H1 (cell line): ENCODE measurements at regions not wholly inside any gene's neighbourhood (a gene's known extent, or its start where the extent isn't known, plus 50 kb on each side); places are given as distances from the start of the nearest gene placed in this dataset.

Experiments used
- CTCF ChIA-PET: fragments of 300-600 bp; sonication (Branson Sonifier 250); formaldehyde crosslinking; loops from one replicate; lab custom pipeline; 2021; ENCODE audit not compliant: partially characterized antibody; lab: Charles Lee
- POLR2A ChIA-PET: fragments of 300-600 bp; sonication (Branson Sonifier 250); formaldehyde crosslinking; loops from one replicate; lab custom pipeline; 2021; ENCODE audit warnings: inconsistent platforms; ENCODE audit not compliant: partially characterized antibody; lab: Charles Lee
- DNase-seq, 2 experiments: peaks; one replicate each; pipeline versions ENCODE4 v3.0.0 to v3.0.0-alpha.2; 2010 to 2022; ENCODE audit warnings: low spot score in 2 of 2, low read depth in 1 of 2, mixed read lengths in 1 of 2
- FAIRE-seq: peaks from 2 replicates; lab custom pipeline; 2011; peaks lifted over from hg19 to GRCh38; lab: Jason Lieb, UNC
- H2AFZ ChIP-seq: 2 replicates; pipeline ENCODE4 v1.8.1; 2012; ENCODE audit warnings: low read length, inconsistent platforms
- H2AK5ac ChIP-seq: 2 replicates; pipeline ENCODE4 v1.6.1; 2013; ENCODE audit warnings: low read depth, low read length
- H2BK120ac ChIP-seq: replicated peaks from 2 replicates; pipeline ENCODE3; 2013; ENCODE audit warnings: low read depth, low read length, inconsistent platforms
- H2BK12ac ChIP-seq: 2 replicates; pipeline ENCODE4 v1.6.1; 2013; ENCODE audit warnings: low read depth, low read length
- H2BK15ac ChIP-seq: 2 replicates; pipeline ENCODE4 v1.6.1; 2013; ENCODE audit warnings: low read length
- H2BK20ac ChIP-seq: 2 replicates; pipeline ENCODE4 v1.6.1; 2013; ENCODE audit warnings: low read length
- H2BK5ac ChIP-seq: 2 replicates; pipeline ENCODE4 v1.6.1; 2013; ENCODE audit warnings: low read depth, low read length
- H3K14ac ChIP-seq: 2 replicates; pipeline ENCODE4 v1.6.1; 2013; ENCODE audit warnings: inconsistent platforms; ENCODE audit not compliant: insufficient read length
- H3K18ac ChIP-seq: 2 replicates; pipeline ENCODE4 v1.6.1; 2013; ENCODE audit warnings: low read length; ENCODE audit errors: extremely low read depth
- H3K23ac ChIP-seq: 2 replicates; pipeline ENCODE4 v1.6.1; 2013; ENCODE audit warnings: inconsistent platforms; ENCODE audit not compliant: insufficient read length
- H3K23me2 ChIP-seq: 2 replicates; pipeline ENCODE4 v1.6.1; 2013; ENCODE audit warnings: low read depth, low read length
- H3K27ac ChIP-seq: 2 replicates; pipeline ENCODE4 v1.6.1; 2011; ENCODE audit warnings: low read depth, low read length, inconsistent platforms
- H3K27me3 ChIP-seq, 4 experiments: replicated peaks in 1 of 4; 1 replicate in 1 of 4; 2 replicates in 3 of 4; pipeline versions ENCODE4 v1.6.1 to v1.8.1; 2011 to 2013; ENCODE audit warnings: low read length in 3 of 4, mild to moderate bottlenecking in 3 of 4, inconsistent platforms in 2 of 4, mixed read lengths in 2 of 4, moderate library complexity in 1 of 4; ENCODE audit not compliant: control insufficient read depth in 3 of 4, insufficient read depth in 3 of 4; ENCODE audit errors: extremely low read depth in 1 of 4
- H3K36me3 ChIP-seq, 4 experiments: 2 replicates each; pipeline versions ENCODE4 v1.6.1 to v1.8.1; 2011 to 2013; ENCODE audit warnings: mild to moderate bottlenecking in 4 of 4, low read length in 3 of 4, moderate library complexity in 2 of 4, control low read depth in 1 of 4, inconsistent platforms in 1 of 4; ENCODE audit not compliant: insufficient read depth in 4 of 4, control insufficient read depth in 2 of 4
- H3K4ac ChIP-seq: replicated peaks from 2 replicates; pipeline ENCODE3; 2013; ENCODE audit warnings: low read length, low read depth, mixed read lengths, inconsistent platforms; ENCODE audit not compliant: insufficient read length
- H3K4me1 ChIP-seq, 4 experiments: replicated peaks in 1 of 4; 1 replicate in 1 of 4; 2 replicates in 3 of 4; pipeline versions ENCODE4 v1.6.1 to v1.8.1; 2011 to 2013; ENCODE audit warnings: low read length in 3 of 4, inconsistent platforms in 2 of 4, mixed read lengths in 1 of 4; ENCODE audit not compliant: insufficient read depth in 4 of 4, control insufficient read depth in 3 of 4
- H3K4me2 ChIP-seq, 2 experiments: 2 replicates each; pipeline versions ENCODE4 v1.6.1 to v1.8.1; 2011 to 2013; ENCODE audit warnings: low read depth in 2 of 2, low read length in 2 of 2, control low read depth in 1 of 2, inconsistent platforms in 1 of 2, mild to moderate bottlenecking in 1 of 2; ENCODE audit not compliant: insufficient read depth in 1 of 2
- H3K4me3 ChIP-seq, 4 experiments: fragments of 200-600, 300-600 bp in 1 of 4; sonication (generic), shearing (Covaris generic), sonication (Bioruptor Twin) in 1 of 4; 2 replicates each; pipeline versions ENCODE4 v1.5.1 to v1.8.1; 2011 to 2016; ENCODE audit warnings: low read length in 4 of 4, low read depth in 3 of 4, control low read depth in 2 of 4, inconsistent platforms in 2 of 4, mild to moderate bottlenecking in 2 of 4, mixed read lengths in 1 of 4, moderate library complexity in 1 of 4; ENCODE audit not compliant: insufficient read depth in 2 of 4; ENCODE audit errors: extremely low read depth in 1 of 4
- H3K56ac ChIP-seq: replicated peaks from 2 replicates; pipeline ENCODE3; 2013; ENCODE audit warnings: low read depth, mild to moderate bottlenecking, mixed read lengths, low read length, inconsistent platforms; ENCODE audit not compliant: insufficient read length
- H3K79me1 ChIP-seq: 2 replicates; pipeline ENCODE4 v1.6.1; 2013; ENCODE audit warnings: low read depth, low read length, control low read depth
- H3K79me2 ChIP-seq, 2 experiments: 2 replicates each; pipeline versions ENCODE4 v1.6.1 to v1.8.1; 2012 to 2013; ENCODE audit warnings: low read length in 2 of 2, mild to moderate bottlenecking in 2 of 2, inconsistent platforms in 1 of 2; ENCODE audit not compliant: insufficient read depth in 2 of 2, control insufficient read depth in 1 of 2
- H3K9ac ChIP-seq, 4 experiments: replicated peaks in 1 of 4; 1 replicate in 1 of 4; 2 replicates in 3 of 4; pipeline versions ENCODE4 v1.6.1 to v1.8.1; 2011 to 2013; ENCODE audit warnings: low read depth in 3 of 4, low read length in 3 of 4, control low read depth in 2 of 4, mild to moderate bottlenecking in 2 of 4, moderate library complexity in 2 of 4, inconsistent platforms in 1 of 4; ENCODE audit errors: extremely low read depth in 1 of 4
- H3K9me3 ChIP-seq, 2 experiments: 2 replicates each; pipeline versions ENCODE4 v1.6.1 to v1.8.1; 2012 to 2013; ENCODE audit warnings: mild to moderate bottlenecking in 2 of 2, moderate library complexity in 2 of 2, control low read depth in 1 of 2, inconsistent platforms in 1 of 2, low read depth in 1 of 2, low read length in 1 of 2, mixed read lengths in 1 of 2; ENCODE audit not compliant: insufficient read depth in 2 of 2
- H4K20me1 ChIP-seq, 2 experiments: replicated peaks in 1 of 2; 2 replicates each; pipeline versions ENCODE3 to v1.8.1; 2011 to 2013; ENCODE audit warnings: inconsistent platforms in 2 of 2, low read length in 2 of 2, mild to moderate bottlenecking in 1 of 2; ENCODE audit not compliant: insufficient read depth in 2 of 2, control insufficient read depth in 1 of 2
- H4K5ac ChIP-seq: 2 replicates; pipeline ENCODE4 v1.6.1; 2013; ENCODE audit warnings: low read length, low read depth, mixed read lengths, inconsistent platforms; ENCODE audit not compliant: insufficient read length
- H4K8ac ChIP-seq: 2 replicates; pipeline ENCODE4 v1.8.0; 2013; ENCODE audit warnings: mild to moderate bottlenecking, moderate library complexity, low read length, inconsistent platforms; ENCODE audit not compliant: insufficient read depth; ENCODE audit errors: extremely low read depth
- H4K91ac ChIP-seq: replicated peaks from 2 replicates; pipeline ENCODE3; 2013; ENCODE audit warnings: low read length, mixed read lengths, inconsistent platforms; ENCODE audit not compliant: insufficient read length
- BCL11A ChIP-seq, 2 experiments: IDR thresholded peaks; one replicate each; pipeline ENCODE4 v1.6.1; 2011; ENCODE audit warnings: low read depth in 2 of 2, low read length in 2 of 2, mild to moderate bottlenecking in 2 of 2
- BRCA1 ChIP-seq: IDR thresholded peaks from 2 replicates; pipeline ENCODE4 v1.6.1; 2012; ENCODE audit warnings: low read depth, low read length, improper control_type of control experiment
- CHD2 ChIP-seq: IDR thresholded peaks from 2 replicates; pipeline ENCODE4 v1.6.1; 2012; ENCODE audit warnings: low read length, improper control_type of control experiment
- CTBP2 ChIP-seq: IDR thresholded peaks from 2 replicates; pipeline ENCODE4 v1.7.0; 2011; ENCODE audit warnings: borderline replicate concordance, mild to moderate bottlenecking, moderate library complexity, mixed read lengths, low read length; ENCODE audit not compliant: insufficient read depth, insufficient read length
- EP300 ChIP-seq, 2 experiments: IDR thresholded peaks; 1 replicate in 1 of 2; 2 replicates in 1 of 2; pipeline ENCODE4 v1.6.1; 2011 to 2012; ENCODE audit warnings: low read depth in 2 of 2, low read length in 2 of 2, mild to moderate bottlenecking in 2 of 2, borderline replicate concordance in 1 of 2, inconsistent platforms in 1 of 2, moderate library complexity in 1 of 2
- EZH2 ChIP-seq: fragments of 200-600 bp; sonication (generic); IDR thresholded peaks from 2 replicates; pipeline ENCODE4 v1.7.1; 2012; ENCODE audit warnings: low read depth, mild to moderate bottlenecking, moderate library complexity, low read length, inconsistent platforms; ENCODE audit not compliant: severe bottlenecking
- KDM4A ChIP-seq: IDR thresholded peaks from one replicate; pipeline ENCODE4 v1.7.1; 2012; ENCODE audit warnings: low read depth, mild to moderate bottlenecking, moderate library complexity, low read length, inconsistent platforms; ENCODE audit not compliant: severe bottlenecking
- POLR2A ChIP-seq, 2 experiments: IDR thresholded peaks; 1 replicate in 1 of 2; 2 replicates in 1 of 2; pipeline ENCODE4 v1.6.1; 2011; ENCODE audit warnings: low read depth in 2 of 2, low read length in 2 of 2, mild to moderate bottlenecking in 2 of 2; ENCODE audit errors: control extremely low read depth in 1 of 2
- RBBP5 ChIP-seq: IDR thresholded peaks from 2 replicates; pipeline ENCODE4 v1.7.1; 2012; ENCODE audit warnings: low read depth, mild to moderate bottlenecking, inconsistent platforms, low read length, moderate library complexity, borderline replicate concordance
- RFX5 ChIP-seq: IDR thresholded peaks from 2 replicates; pipeline ENCODE4 v1.6.1; 2011; ENCODE audit warnings: low read depth, low read length, improper control_type of control experiment, borderline replicate concordance
- RNF2 ChIP-seq: fragments of 200-900, 300-1000 bp; sonication (generic); IDR thresholded peaks from 2 replicates; pipeline ENCODE4 v1.7.1; 2016; ENCODE audit warnings: borderline replicate concordance, low read depth, mild to moderate bottlenecking, antibody characterized with exemption, low read length; ENCODE audit not compliant: poor library complexity, severe bottlenecking; ENCODE audit errors: missing control alignments
- SIN3A ChIP-seq, 2 experiments: IDR thresholded peaks in 1 of 2; conservative IDR thresholded peaks in 1 of 2; 2 replicates each; pipeline ENCODE4 v1.6.1; 2011 to 2012; ENCODE audit warnings: low read length in 2 of 2, improper control_type of control experiment in 1 of 2, low read depth in 1 of 2, mild to moderate bottlenecking in 1 of 2
- SP2 ChIP-seq: IDR thresholded peaks from 2 replicates; pipeline ENCODE4 v1.6.1; 2012; ENCODE audit warnings: mild to moderate bottlenecking, low read length, inconsistent platforms
- ZNF274 ChIP-seq: IDR thresholded peaks from 2 replicates; pipeline ENCODE4 v1.7.0; 2012; ENCODE audit warnings: low read length, borderline replicate concordance; ENCODE audit errors: extremely low read depth
- WGBS, 2 experiments: shearing (Covaris generic) in 1 of 2; methylation state at CpG; one replicate each; pipeline versions ENCODE4 v1.1.6 to v1.1.7; 2013 to 2015; ENCODE audit warnings: low lambda C conversion rate in 2 of 2, mixed read lengths in 2 of 2, inconsistent platforms in 1 of 2, low coverage in 1 of 2, missing lambda C conversion rate in 1 of 2; ENCODE audit not compliant: insufficient replicate concordance in 2 of 2, insufficient coverage in 1 of 2, insufficient read length in 1 of 2; ENCODE audit errors: extremely low coverage in 1 of 2, missing lambda C conversion rate in 1 of 2; 5-methylcytosine and 5-hydroxymethylcytosine counted together

- Histone ChIP-seq H2BK5ac (no peak overlapping the region), H3K79me2 (no peaks in the 10 kb centered on the region), H4K91ac (no peak overlapping the region), H2BK120ac (no peak overlapping the region), H3K9me3 (no peaks in the 10 kb centered on the region), H2BK12ac (no peak overlapping the region), H3K4me3 (no peak overlapping the region), H3K56ac (no peak overlapping the region), H3K14ac (no peak overlapping the region), H2BK15ac (no peak overlapping the region), H4K5ac (no peak overlapping the region), H3K23me2 (no peaks in the 10 kb centered on the region), H3K4me1 (no peaks in the 10 kb centered on the region), H3K9ac (no peak overlapping the region), H3K36me3 (no peaks in the 10 kb centered on the region), H2AK5ac (no peak overlapping the region), H4K8ac (no peak overlapping the region), H2BK20ac (no peak overlapping the region), H3K23ac (no peak overlapping the region), H2AFZ (no peak overlapping the region), H4K20me1 (no peaks in the 10 kb centered on the region), H3K27ac (no peak overlapping the region), H3K4me2 (no peak overlapping the region), H3K4ac (no peak overlapping the region), H3K18ac (no peak overlapping the region), H3K27me3 (no peaks in the 10 kb centered on the region), H3K79me1 (0 out of 2 replicates have a peak, but pooled peaks cover 2% of the 10 kb centered on the region)
- ChIA-PET POLR2A (no interaction called here), CTCF (interaction anchor here (0.8 kb wide), 1 partner anchor 38 kb away, joined by 3 read pairs; no protein-coding TSS in a partner anchor)
- no peak for DNase-seq
- no peak for FAIRE-seq
- 89% methylated on average over 3 of the region's 3 CpGs; no CpG with 5 or more reads in 1 of the 2 experiments for WGBS, 2 experiments
- TF ChIP-seq KDM4A = no peak
- no peak for TF ChIP-seq RNF2
- TF ChIP-seq RBBP5 = no peak
- no peak for TF ChIP-seq RFX5
- TF ChIP-seq POLR2A (IDR thresholded peaks at IDR 0.05; ENCODE audit: control extremely low read depth in 1 of 2, low read depth in 2 of 2, low read length in 2 of 2) = no peak
- TF ChIP-seq CTBP2 = no peak
- TF ChIP-seq CHD2 = no peak
- TF ChIP-seq SIN3A (conservative IDR thresholded peaks at IDR 0.05 in 1 of 2, IDR thresholded peaks at IDR 0.05 in 1 of 2; ENCODE audit: low read depth in 1 of 2, low read length in 2 of 2) = no peak
- TF ChIP-seq EP300 (IDR thresholded peaks at IDR 0.05; ENCODE audit: borderline replicate concordance in 1 of 2, low read depth in 2 of 2, low read length in 2 of 2) = no peak
- no peak for TF ChIP-seq BRCA1
- TF ChIP-seq SP2 = no peak
- TF ChIP-seq ZNF274 = no peak
- no peak for TF ChIP-seq BCL11A (IDR thresholded peaks at IDR 0.05; ENCODE audit: low read depth in 2 of 2, low read length in 2 of 2)
- TF ChIP-seq EZH2 = no peak
Measured at GRCh38 chr12:13630354-13630753, 351.0 kb downstream of the GRIN2B start.
